Thyroid gland (tissue), 4 donors: ENCODE measurements at regions not wholly inside any gene's neighbourhood (a gene's known extent, or its start where the extent isn't known, plus 50 kb on each side); places are given as distances from the start of the nearest gene placed in this dataset.

ENCODE experiments used
- CTCF ChIP-seq, 6 experiments: fragments of 200-600 bp in 3 of 6; fragments of 450-650 bp in 3 of 6; sonication (generic) in 3 of 6; IDR thresholded peaks; one replicate each; pipeline ENCODE4 v1.5.1; 2016 to 2019; ENCODE audit warnings: antibody characterized with exemption in 6 of 6, mild to moderate bottlenecking in 2 of 6, inconsistent platforms in 1 of 6, moderate library complexity in 1 of 6
- POLR2A ChIP-seq, 2 donors: fragments of 450-650 bp; IDR thresholded peaks; one replicate each; pipeline ENCODE4 v1.6.1; 2017; ENCODE audit warnings: antibody characterized with exemption in 2 of 2, mild to moderate bottlenecking in 2 of 2, moderate library complexity in 1 of 2

GRCh38 chr6:15888798-15889772, 226.3 kb upstream of the DTNBP1 start:
- no peak for TF ChIP-seq POLR2A (IDR thresholded peaks at IDR 0.05)
- no peak for TF ChIP-seq CTCF (IDR thresholded peaks at IDR 0.05)
